HFFc6 (cell line): ENCODE measurements at regions not wholly inside any gene's neighbourhood (a gene's known extent, or its start where the extent isn't known, plus 50 kb on each side); places are given as distances from the start of the nearest gene placed in this dataset.

ENCODE experiments used
- DNase-seq: peaks from one replicate; pipeline ENCODE4 v3.0.0-alpha.2; 2018
- H3K27ac Mint-ChIP-seq: 2 replicates; pipeline ENCODE4 v1.8.0; 2020; ENCODE audit warnings: mild to moderate bottlenecking, mixed read lengths
- H3K27me3 Mint-ChIP-seq: 2 replicates; pipeline ENCODE4 v1.8.0; 2021; ENCODE audit warnings: mild to moderate bottlenecking, moderate library complexity, mixed read lengths; ENCODE audit not compliant: insufficient read depth
- H3K36me3 Mint-ChIP-seq: 2 replicates; pipeline ENCODE4 v1.8.0; 2021; ENCODE audit warnings: low read depth, mixed read lengths
- H3K4me1 Mint-ChIP-seq: 2 replicates; pipeline ENCODE4 v1.8.0; 2020; ENCODE audit warnings: low read depth, mixed read lengths
- H3K4me3 Mint-ChIP-seq: 2 replicates; pipeline ENCODE4 v1.8.0; 2020; ENCODE audit warnings: mild to moderate bottlenecking, moderate library complexity, mixed read lengths
- H3K9me3 Mint-ChIP-seq: 2 replicates; pipeline ENCODE4 v1.8.0; 2020; ENCODE audit warnings: mild to moderate bottlenecking, mixed read lengths
- CTCF ChIP-seq: fragments of 200-600 bp; sonication (generic); IDR thresholded peaks from 2 replicates; pipeline ENCODE4 v1.5.0; 2021; ENCODE audit warnings: antibody characterized with exemption, mild to moderate bottlenecking

- no peaks in the 10 kb centered on the region; the same call in 1 of the 2 replicates for H3K9me3 Mint-ChIP-seq
- H3K4me3 Mint-ChIP-seq, result no peak overlapping the region
- no peak for TF ChIP-seq CTCF
- no peak for DNase-seq
- H3K36me3 Mint-ChIP-seq, result no peaks in the 10 kb centered on the region
- H3K27ac Mint-ChIP-seq, result no peak overlapping the region
- H3K4me1 Mint-ChIP-seq, result no peaks in the 10 kb centered on the region
- no peaks in the 10 kb centered on the region; the same call in none of the 2 replicates for H3K27me3 Mint-ChIP-seq
These were observed 455.4 kb downstream of the CAAP1 start for GRCh38 chr9:26437056-26437711.

GRCh38 chr9:26426551-26427131 is 466.0 kb downstream of the CAAP1 start:
- no peak for TF ChIP-seq CTCF
- Mint-ChIP-seq H3K36me3 (no peaks in the 10 kb centered on the region), H3K27ac (no peak overlapping the region), H3K4me3 (no peak overlapping the region), H3K9me3 (peaks cover 29% of the 10 kb centered on the region), H3K4me1 (no peaks in the 10 kb centered on the region), H3K27me3 (peaks cover 1% of the 10 kb centered on the region)
- no peak for DNase-seq

- no peak for DNase-seq
- H3K36me3 Mint-ChIP-seq, result no peaks in the 10 kb centered on the region
- no peak for TF ChIP-seq CTCF
- no peaks in the 10 kb centered on the region for H3K4me1 Mint-ChIP-seq
- no peak overlapping the region for H3K4me3 Mint-ChIP-seq
- peaks cover under 1% of the 10 kb centered on the region; the same call in 1 of the 2 replicates for H3K9me3 Mint-ChIP-seq
- H3K27me3 Mint-ChIP-seq, result no peaks in the 10 kb centered on the region; the same call in 1 of the 2 replicates
- no peak overlapping the region for H3K27ac Mint-ChIP-seq
These were observed 474.1 kb downstream of the CAAP1 start for GRCh38 chr9:26418480-26418879.

GRCh38 chr9:26415528-26415927 is 477.1 kb downstream of the CAAP1 start:
- Mint-ChIP-seq H3K4me1 (no peaks in the 10 kb centered on the region), H3K27me3 (no peaks in the 10 kb centered on the region; the same call in 1 of the 2 replicates), H3K9me3 (no peaks in the 10 kb centered on the region), H3K27ac (no peak overlapping the region), H3K36me3 (no peaks in the 10 kb centered on the region), H3K4me3 (no peak overlapping the region)
- TF ChIP-seq CTCF, result no peak
- no peak for DNase-seq

GRCh38 chr9:26413611-26414010 is 479.0 kb downstream of the CAAP1 start:
- Mint-ChIP-seq H3K27ac (no peak overlapping the region), H3K4me1 (no peaks in the 10 kb centered on the region), H3K9me3 (peaks cover 5% of the 10 kb centered on the region), H3K36me3 (no peaks in the 10 kb centered on the region), H3K27me3 (no peaks in the 10 kb centered on the region), H3K4me3 (no peak overlapping the region)
- no peak for DNase-seq
- no peak for TF ChIP-seq CTCF
